ENCODE measurements at regions not wholly inside any gene's neighbourhood (a gene's known extent, or its start where the extent isn't known, plus 50 kb on each side); places are given as distances from the start of the nearest gene placed in this dataset.
"Not testable (repeated sequence)": the region's sequence is repeated elsewhere in the genome, so short reads cannot be mapped to it uniquely, and the experiment has no call there.

DNA sequence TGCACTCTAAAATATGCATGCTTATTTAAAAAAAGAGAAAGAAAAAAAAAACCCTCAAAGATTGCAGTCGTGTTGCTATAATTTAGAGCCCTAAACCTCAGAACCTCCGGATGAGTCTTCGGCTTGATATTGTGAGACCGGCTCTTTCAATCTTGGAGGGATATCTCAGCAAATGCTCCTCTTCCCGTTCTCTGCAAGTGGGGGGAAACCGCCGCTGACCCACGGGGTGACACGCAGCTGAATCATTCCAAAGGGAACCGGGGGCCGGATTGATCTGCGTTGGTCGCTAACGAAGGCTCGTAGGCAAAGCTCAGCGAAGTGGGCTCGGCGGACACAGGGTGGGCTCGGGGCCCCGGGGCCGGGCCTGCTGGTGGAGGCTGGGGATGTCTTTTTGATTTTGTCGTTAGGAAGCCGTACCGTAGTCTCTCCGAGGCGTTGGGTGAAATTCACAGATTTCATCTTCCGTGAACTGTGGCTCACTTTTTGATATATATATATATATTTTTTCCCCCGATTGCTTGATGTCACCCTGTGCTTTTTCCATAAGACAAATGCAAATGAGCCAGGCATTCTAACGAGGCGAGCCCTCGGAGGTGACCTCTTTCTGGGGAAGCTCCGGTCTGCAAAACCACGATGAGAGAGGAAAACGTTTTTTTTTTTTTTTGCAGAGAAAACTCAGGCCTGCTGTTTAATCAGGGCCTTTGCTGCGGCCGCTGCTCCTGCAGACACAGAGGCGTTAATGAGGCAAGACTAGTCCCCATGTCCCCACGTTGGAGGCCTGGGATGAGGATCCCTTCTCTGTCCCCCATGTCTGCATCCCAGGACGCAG, 110.7 kb upstream of the PPP2R3B start:
- in situ Hi-C loops (cut with HindIII; ENCODE audit: low sequenced_read_pairs), result no loop called here

DNA sequence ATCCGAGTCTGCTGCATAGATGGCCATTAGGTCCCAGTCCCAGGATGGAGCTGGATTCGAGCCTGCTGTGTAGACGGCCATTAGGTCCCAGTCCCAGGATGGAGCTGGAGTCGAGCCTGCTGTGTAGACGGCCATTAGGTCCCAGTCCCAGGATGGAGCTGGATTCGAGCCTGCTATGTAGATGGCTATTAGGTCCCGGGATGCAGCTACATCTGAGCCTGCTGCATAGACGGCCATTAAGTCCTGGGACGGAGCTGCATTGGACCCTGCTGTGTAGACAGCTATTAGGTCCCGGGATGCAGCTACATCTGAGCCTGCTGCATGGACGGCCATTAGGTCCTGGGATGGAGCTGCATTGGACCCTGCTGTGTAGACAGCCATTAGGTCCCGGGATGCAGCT, 112.2 kb upstream of the PPP2R3B start:
- in situ Hi-C loops (cut with HindIII; ENCODE audit: low sequenced_read_pairs), result not testable (repeated sequence)

DNA sequence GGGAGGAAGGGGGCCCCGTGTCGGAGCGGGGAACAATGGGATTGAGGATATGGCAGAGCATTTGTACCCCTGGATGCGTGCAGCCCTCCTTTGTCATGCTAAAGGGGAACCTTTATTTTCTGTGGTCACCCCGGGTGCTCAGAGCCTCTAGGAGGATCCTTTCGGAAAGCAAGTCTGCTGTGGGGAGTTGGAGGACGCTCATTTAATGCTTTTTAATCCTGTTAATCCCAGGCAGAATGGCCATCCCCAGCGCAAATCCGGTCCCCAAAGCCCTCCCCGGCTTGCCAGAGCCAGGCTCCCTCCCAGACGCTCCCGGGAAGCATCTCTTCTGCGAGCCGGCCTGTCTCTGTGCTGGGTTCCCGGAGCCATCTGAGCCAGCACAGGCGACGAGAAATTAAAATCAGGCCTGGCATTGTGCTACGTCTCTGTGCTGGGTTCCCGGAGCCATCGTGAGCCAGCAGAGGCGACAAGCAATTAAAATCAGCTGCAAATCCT, 113.2 kb upstream of the PPP2R3B start:
- in situ Hi-C loops (cut with HindIII; ENCODE audit: low sequenced_read_pairs), result no loop called here

DNA sequence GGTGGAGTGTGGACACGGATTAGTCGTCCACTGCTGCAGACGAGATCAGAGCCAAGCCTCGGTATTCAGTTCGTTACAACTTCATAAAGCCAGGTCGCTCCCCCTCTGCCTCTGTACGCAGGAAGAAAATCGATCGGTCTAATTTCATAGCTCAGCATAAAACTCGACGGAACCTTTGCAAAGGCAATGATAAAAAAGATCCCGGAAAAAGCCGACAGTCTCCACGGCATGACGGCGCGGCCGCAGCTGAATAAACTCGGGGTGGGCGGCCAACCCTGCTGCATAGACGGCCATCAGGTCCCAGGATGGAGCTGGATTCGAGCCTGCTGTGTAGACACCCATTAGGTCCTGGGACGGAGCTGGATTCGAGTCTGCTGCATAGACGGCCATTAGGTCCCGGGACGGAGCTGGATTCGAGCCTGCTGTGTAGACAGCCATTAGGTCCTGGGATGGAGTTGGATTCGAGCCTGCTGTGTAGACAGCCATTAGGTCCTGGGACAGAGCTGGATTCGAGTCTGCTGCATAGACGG, 113.8 kb upstream of the PPP2R3B start:
- in situ Hi-C loops (cut with HindIII; ENCODE audit: low sequenced_read_pairs), result no loop called here

DNA sequence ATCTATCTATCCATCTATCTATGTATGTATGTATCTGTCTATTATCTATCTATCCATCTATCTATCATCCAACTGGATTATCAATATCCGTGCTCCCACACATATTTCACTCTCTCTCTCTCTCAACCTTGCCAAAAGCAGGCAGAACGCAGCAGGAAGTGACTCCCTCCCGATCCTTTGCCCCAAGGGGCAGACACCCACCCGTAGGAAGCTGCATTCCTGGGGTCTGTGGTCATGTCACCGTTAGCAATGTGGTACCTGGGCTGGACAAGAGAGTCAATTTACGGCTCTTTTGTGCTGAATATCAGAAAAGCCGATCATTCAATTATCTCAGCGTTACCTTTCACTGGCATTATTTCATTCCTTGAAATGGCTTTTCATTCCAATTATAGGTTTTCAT, 119.6 kb upstream of the PPP2R3B start:
- in situ Hi-C loops (cut with HindIII; ENCODE audit: low sequenced_read_pairs), result no loop called here

DNA sequence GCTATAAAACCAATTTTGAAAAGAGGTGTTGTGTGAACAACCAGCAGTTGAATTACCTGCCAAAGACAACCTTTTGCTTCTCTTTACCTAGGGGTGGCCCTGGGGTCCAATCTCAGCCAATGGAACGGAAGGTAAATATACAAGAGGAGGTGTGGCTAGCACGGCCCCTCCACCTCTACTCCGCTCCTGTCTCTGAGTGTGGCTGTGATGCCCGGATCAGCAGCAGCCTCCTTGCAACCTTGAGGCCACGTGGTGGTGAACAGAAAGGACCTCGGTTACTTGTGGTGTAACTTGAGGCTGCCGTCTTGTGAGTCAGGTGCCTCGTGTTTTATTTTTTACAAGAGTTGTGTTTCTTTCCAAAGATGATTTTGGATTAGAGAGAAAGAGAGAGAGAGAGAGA, 121.5 kb upstream of the PPP2R3B start:
- in situ Hi-C loops (cut with HindIII; ENCODE audit: low sequenced_read_pairs), result no loop called here

DNA sequence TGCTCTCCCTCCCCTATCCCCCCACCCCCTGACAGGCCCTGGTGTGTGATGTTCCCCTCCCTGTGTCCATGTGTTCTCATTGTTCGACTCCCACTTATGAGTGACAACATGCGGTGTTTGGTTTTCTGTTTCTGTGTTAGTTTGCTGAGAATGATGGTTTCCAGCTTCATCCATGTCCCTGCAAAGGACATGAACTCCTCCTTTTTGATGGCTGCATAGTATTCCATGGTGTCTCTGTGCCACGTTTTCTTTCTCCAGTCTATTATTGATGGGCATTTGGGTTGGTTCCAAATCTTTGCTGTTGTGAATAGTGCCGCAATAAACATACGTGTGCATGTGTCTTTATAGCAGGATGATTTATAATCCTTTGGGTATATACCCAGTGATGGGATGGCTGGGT, 121.8 kb upstream of the SHOX start:
- in situ Hi-C loops (cut with HindIII; ENCODE audit: low sequenced_read_pairs), result not testable (repeated sequence)

DNA sequence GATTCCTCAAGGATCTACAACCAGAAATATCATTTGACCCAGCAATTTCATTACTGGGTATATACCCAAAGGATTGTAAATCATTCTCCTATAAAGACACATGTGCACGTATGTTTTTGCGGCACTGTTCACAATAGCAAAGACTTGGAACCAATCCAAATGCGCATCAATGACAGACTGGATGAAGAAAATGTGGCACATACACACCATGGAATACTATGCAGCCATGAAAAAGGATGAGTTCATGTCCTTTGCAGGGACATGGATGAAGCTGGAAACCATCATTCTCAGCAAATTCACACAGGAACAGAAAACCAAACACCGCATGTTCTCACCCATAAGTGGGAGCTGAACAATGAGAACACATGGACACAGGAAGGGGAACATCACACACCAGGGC, 119.5 kb upstream of the SHOX start:
- in situ Hi-C loops (cut with HindIII; ENCODE audit: low sequenced_read_pairs), result not testable (repeated sequence)

DNA sequence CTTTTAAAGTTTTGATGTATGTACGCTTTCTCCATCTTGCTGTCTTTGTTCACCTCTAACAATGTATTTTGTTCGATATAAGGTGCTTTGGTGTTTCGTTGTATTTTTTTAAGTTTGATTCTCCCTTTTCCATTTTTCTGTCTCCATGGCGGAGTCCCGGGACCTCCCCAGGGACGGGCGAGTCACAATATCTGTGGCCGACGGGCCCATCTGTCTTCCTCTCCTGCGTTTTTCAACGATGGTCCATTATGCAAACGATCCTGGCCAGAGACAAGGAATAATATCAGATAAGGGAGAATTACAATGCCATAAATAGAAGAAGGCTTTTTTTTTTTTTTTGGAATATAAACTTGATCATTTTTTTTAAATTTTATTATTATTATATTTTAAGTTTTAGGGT, 112.3 kb upstream of the SHOX start:
- in situ Hi-C loops (cut with HindIII; ENCODE audit: low sequenced_read_pairs), result no loop called here

DNA sequence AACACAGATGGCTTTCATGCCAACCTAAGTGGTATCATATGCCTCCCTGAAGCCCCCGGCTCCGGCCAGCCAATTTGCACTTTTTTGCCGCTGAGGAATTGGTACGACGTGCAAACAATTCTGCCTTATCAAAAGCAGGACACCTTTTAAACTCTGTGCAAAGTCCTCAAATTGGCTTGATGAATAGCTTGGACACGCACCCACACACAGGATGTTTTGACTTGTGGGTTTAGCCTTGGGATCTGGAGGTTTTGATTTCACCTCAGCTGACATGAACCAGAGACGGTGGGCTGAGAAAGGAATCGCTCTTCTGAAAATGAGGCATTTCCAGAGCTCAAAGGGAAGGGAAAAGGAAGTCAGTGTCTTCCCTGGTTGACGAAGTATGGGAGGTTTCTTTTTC, 110.8 kb upstream of the SHOX start:
- in situ Hi-C loops (cut with HindIII; ENCODE audit: low sequenced_read_pairs), result no loop called here

DNA sequence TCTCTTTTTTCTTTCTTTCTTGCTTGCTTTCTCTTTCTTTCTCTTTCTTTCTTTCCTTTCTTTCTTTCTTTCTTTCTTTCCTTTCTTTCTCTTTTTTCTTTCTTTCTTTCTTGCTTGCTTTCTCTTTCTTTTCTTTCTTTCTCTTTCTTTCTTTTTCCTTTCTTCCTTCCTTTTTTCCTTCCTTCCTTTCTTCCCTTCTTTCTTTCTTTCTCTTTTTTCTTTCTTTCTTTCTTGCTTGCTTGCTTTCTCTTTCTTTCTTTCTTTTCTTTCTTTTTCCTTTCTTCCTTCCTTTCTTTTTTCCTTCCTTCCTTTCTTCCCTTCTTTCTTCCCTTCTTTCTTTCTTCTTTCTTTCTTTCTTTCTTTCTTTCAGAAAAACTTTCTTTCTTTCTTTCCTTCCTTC, 108.1 kb upstream of the SHOX start:
- in situ Hi-C loops (cut with HindIII; ENCODE audit: low sequenced_read_pairs), result no loop called here

DNA sequence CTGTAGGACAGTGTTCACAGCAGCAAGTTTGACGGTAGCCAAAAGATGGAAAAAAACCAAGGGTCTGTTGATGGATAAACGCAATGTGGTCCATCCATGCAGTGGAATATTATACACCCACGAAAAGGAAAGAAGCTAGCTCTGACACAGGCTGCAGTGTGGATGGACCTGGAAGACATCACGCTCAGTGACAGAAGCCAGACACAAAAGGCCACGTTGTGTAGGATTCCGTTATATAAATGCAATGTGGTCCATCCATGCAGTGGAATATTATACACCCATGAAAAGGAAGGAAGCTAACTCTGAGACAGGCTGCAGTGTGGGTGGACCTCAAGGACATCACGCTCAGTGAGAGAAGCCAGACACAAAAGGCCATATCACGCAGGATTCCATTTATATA, 105.5 kb upstream of the SHOX start:
- in situ Hi-C loops (cut with HindIII; ENCODE audit: low sequenced_read_pairs), result no loop called here

DNA sequence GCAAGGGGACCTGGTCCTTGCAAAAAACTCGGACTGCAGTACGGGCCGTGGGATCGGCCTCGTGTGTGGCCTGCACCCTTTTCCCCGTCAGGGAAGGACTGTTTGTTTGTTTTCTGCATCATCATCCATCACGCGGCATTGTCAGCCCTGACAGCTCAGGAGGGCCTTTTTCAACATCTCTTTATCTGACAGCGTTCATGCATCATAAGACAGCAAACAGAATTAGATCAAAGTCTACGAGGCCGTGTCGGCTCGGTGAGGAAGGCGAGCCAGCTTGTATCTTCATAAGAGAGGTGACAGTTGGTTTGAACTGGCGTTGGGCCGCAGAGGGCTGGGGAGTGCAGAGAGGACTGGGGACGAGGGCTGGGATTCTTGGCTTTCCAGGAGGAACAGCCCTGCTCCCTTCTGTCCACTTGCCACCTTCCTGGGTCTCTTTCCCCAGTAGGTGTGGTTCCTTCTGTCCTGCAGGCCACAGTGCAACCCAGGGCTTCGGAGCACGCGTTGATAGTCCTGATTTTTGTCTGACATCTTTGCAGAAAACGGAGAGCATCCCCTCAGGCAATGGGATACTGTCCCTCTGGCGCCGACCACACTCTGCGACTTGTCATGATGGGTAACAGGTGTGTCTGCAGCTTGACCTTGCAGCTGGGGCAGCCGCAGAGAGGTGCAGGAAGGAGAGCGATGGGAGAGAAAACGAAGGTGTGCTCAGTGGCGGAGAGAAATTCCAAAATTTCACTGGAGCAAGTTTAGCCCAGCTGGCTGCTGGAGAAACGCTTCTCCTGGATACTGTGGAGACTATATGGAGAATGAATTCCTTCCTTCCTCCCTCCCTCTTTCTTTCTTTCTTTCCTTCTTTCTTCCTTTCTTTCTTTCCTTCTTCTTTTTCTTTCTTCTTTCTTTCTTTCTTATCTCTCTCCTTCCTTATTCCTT, 104.0 kb upstream of the SHOX start:
- in situ Hi-C loops (cut with HindIII; ENCODE audit: low sequenced_read_pairs), result no loop called here

DNA sequence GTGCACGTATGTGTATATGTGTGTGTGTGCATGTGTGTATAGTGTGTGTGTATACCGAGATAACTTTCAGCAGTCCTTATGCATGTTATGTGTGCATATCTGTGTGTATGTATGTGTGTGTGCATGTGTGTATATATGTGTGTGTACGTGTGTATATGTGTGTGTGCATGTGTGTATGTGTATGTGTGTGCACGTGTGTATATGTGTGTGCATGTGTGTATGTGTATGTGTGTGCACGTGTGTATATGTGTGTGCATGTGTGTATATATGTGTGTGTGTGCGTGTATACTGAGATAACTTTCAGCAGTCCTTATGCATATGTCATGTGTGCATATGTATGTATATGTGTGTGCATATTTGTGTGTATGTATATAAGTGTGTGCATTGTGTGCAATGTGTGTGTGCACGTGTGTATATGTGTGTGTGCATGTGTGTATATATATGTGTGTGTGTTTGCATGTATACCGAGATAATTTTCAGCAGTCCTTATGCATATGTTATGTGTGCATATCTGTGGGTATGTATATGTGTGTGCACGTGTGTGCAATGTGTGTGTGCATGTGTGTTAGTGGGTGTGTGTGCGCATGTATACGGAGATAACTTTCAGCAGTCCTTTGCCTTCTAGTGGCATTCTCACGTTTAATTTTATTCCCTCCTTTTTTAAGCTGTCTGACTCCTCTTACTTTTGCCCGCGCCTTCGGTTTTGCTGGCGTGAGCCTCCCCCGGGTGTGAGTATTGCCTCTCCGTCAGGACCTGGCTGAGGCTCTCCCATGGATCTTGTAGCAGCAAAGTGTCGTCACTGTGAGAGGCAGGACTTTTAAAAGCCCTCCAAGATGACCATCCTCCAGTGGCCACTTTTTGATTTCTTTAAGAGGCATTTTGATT, 99.6 kb upstream of the SHOX start:
- in situ Hi-C loops (cut with HindIII; ENCODE audit: low sequenced_read_pairs), result no loop called here

DNA sequence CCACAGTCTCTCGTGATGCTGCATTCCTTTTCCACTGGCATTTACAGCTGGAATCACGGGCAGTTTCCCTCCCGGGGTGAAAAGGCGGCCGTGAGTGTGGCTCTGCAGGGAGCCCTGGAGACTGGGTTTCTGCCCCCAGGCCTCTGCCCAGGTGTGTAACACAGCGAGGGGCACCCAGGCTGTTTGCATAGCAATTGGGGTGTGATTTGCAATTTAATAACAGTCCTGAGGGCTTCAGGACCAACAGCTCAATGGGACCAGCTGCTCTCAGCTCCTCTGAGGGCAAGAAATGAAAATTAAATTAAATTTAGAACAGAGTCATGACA, 99.0 kb upstream of the SHOX start:
- in situ Hi-C loops (cut with HindIII; ENCODE audit: low sequenced_read_pairs), result no loop called here

DNA sequence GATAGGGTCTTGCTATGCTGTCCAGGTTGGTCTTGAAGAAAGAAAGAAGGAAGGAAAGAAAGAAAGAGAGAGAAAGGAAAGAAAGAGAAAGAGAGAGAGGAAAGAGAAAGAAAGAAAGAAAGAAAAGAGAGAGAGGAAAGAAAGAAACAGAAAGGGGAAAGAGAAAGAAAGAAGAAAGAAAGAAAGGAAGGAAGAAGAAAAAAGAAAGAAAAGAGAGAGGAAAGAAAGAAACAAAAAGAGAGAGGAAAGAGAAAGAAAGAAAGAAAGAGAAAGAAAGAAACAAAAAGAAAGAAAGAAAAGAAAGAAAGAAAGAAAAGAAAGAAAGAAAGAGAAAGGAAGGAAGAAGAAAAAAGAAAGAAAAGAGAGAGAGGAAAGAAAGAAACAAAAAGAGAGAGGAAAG, 95.8 kb upstream of the SHOX start:
- in situ Hi-C loops (cut with HindIII; ENCODE audit: low sequenced_read_pairs), result no loop called here

DNA sequence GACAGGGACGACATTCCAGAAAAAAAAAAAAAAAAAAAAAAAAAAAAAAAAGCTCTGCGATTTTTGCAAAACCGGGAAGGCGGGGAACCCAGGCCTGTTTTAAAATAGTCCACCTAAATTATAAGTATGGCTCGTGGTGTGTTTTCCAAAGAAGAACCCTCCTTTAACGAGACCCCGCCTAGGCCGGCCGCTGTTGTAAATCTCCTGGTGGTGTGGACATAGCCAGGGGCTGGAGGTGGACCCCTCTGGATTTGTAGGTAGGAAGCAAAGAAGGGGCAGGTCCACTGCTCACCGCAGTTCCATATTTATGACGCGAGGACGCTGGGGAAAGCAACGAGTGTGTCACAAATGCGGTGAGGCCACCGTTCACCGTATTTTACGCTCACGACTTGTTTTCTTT, 94.0 kb upstream of the SHOX start:
- in situ Hi-C loops (cut with HindIII; ENCODE audit: low sequenced_read_pairs), result no loop called here

DNA sequence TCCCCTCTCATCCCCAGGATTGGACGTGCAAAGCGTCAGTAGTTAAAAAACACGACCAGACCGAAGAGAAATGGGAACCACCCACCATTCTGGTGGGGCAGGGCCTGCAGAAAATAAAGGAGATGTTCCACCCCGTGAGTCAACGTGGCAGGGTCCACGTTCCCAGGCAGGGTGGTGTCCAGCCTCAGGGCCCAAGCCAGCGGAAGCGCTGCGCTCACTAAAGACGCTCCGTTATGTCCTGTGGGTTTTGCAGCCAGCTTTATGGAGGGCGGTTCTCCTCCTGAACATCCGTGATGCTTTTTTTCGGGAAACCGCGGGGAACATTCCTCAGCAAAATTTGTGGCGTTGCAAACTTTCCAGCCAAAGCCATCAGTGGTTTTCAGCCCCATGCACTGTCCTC, 93.4 kb upstream of the SHOX start:
- in situ Hi-C loops (cut with HindIII; ENCODE audit: low sequenced_read_pairs), result no loop called here

DNA sequence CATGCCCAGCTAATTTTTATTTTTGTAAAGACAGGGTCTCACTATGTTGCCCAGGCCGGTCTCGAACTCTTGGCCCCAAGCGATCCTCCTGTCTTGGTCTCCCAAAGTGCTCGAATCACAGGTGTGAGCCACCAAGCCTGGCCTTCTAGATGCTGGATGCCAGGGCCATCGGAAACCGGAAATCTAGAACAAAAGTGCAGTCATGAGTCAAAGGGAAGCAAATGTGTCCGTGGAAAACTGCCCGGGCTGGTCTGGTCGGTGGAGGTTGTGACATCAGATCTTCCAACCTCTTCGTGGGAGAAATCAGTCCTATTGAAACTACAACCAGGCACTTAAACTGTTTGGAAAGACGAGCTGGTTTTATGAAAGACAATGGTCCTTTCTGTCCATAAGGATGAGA, 92.3 kb upstream of the SHOX start:
- in situ Hi-C loops (cut with HindIII; ENCODE audit: low sequenced_read_pairs), result no loop called here

DNA sequence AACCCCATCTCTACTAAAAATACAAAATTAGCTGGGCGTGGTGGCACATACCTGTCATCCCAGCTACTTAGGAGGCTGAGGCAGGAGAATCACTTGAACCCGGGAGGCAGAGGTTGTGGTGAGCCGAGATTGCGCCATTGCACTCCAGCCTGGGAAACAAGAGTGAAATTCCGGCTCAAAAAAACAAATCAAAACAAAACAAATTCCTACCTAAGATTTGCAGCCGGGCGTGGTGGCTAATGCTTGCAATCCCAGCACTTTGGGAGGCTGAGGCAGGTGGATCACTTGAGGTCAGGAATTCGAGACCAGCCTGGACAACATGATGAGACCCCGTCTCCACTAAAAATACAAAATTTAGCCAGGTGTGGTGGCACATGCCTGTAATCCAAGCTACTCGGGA, 89.6 kb upstream of the SHOX start:
- in situ Hi-C loops (cut with HindIII; ENCODE audit: low sequenced_read_pairs), result not testable (repeated sequence)

DNA sequence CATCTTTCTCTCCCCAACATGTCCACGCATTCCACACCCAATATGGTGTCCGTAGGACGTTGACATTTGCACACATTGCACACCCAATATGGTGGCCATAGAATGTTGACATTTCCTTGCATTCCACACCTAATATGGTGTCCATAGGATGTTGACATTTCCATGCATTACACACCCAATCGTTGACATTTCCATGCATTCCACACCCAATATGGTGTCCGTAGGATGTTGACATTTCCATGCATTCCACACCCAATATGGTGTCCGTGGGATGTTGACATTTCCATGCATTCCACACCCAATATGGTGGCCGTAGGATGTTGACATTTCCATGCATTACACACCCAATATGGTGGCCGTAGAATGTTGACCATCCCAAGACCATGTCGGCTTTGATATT, 88.4 kb upstream of the SHOX start:
- in situ Hi-C loops (cut with HindIII; ENCODE audit: low sequenced_read_pairs), result no loop called here

Measured in endothelial cell of hepatic sinusoid (primary cell).